Esophagus squamous epithelium (tissue), 5 donors: ENCODE measurements at regions not wholly inside any gene's neighbourhood (a gene's known extent, or its start where the extent isn't known, plus 50 kb on each side); places are given as distances from the start of the nearest gene placed in this dataset.

ENCODE experiments used
- DNase-seq: peaks from one replicate; lab custom pipeline; 2025; lab: John Stamatoyannopoulos, UW
- H3K27ac ChIP-seq, 4 donors: fragments of 200-600 bp; sonication (generic); one replicate each; pipeline ENCODE4 v1.5.1; 2016 to 2019; ENCODE audit warnings: mild to moderate bottlenecking in 1 of 4
- H3K27me3 ChIP-seq, 4 donors: fragments of 200-600 bp; sonication (generic); 1 replicate in 3 of 4; 2 replicates in 1 of 4; pipeline versions ENCODE4 v1.5.1 to v1.6.0; 2017 to 2021; ENCODE audit warnings: antibody characterized with exemption in 1 of 4
- H3K36me3 ChIP-seq, 3 donors: fragments of 200-600 bp; sonication (generic); one replicate each; pipeline ENCODE4 v1.5.1; 2016 to 2019
- H3K4me1 ChIP-seq, 3 donors: fragments of 200-600 bp; sonication (generic); one replicate each; pipeline ENCODE4 v1.5.1; 2017 to 2019
- H3K4me3 ChIP-seq, 4 donors: fragments of 200-600 bp; sonication (generic); 1 replicate in 3 of 4; 2 replicates in 1 of 4; pipeline ENCODE4 v1.5.1; 2016 to 2019; ENCODE audit warnings: mild to moderate bottlenecking in 2 of 4, moderate library complexity in 1 of 4
- H3K9me3 ChIP-seq, 3 donors: fragments of 200-600 bp; sonication (generic); one replicate each; pipeline ENCODE4 v1.5.1; 2016 to 2019
- CTCF ChIP-seq, 6 experiments: fragments of 450-650 bp in 4 of 6; fragments of 200-600 bp in 2 of 6; sonication (generic) in 2 of 6; IDR thresholded peaks; one replicate each; pipeline ENCODE4 v1.5.1; 2016 to 2019; ENCODE audit warnings: antibody characterized with exemption in 6 of 6, mild to moderate bottlenecking in 4 of 6, moderate library complexity in 4 of 6
- POLR2A ChIP-seq, 4 donors: fragments of 450-650 bp; IDR thresholded peaks; one replicate each; pipeline ENCODE4 v1.6.1; 2017; ENCODE audit warnings: antibody characterized with exemption in 4 of 4, mild to moderate bottlenecking in 4 of 4, moderate library complexity in 3 of 4
- WGBS, 2 donors: methylation state at CpG; one replicate each; pipeline ENCODE4 v1.1.5; 2018; 5-methylcytosine and 5-hydroxymethylcytosine counted together
- intact Hi-C: fragments of 100-400 bp; cut with DNase I; formaldehyde crosslinking; loops from one replicate; pipeline ENCODE4 v1.15.0; 2022
- donor health status: DM: yes; HTN: yes; CAD: no.

GRCh38 chr14:55891692-55892091 is 226.5 kb upstream of the PELI2 start:
- no peak overlapping the region for H3K4me3 ChIP-seq
- H3K36me3 ChIP-seq, result no peaks in the 10 kb centered on the region
- peaks cover 0 to 23% (median 4%) of the 10 kb centered on the region in 3 donors for H3K4me1 ChIP-seq
- no peak for TF ChIP-seq POLR2A (IDR thresholded peaks at IDR 0.05)
- no peak for TF ChIP-seq CTCF (IDR thresholded peaks at IDR 0.05)
- no peak overlapping the region for H3K27ac ChIP-seq
- intact Hi-C loops, result no loop called here
- 79 to 80% methylated on average over 6 of the region's 6 CpGs for WGBS, 2 donors
- no peaks in the 10 kb centered on the region for H3K27me3 ChIP-seq
- no peak for DNase-seq
- H3K9me3 ChIP-seq, result no peaks in the 10 kb centered on the region

DNA sequence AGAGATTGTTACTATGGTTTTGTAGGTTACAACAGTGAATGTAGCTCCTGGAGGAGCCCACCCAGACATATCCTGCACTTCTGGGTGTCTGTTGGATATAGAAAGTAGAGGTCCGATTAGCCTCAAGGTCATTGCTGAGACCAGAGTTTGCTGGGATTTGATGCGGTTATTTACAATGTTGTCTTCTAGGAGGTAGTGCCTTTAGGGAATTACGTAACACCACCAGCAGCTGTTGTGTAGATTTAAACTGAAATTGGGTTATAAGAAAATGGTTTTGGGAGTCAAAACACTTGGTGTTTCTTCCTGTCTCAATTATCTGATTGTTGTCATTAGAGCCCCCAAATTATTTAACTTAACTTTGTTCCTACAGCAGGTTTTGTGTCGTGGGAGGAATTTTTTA is 225.3 kb upstream of the PELI2 start:
- 69 to 70% methylated on average over 4 of the region's 4 CpGs for WGBS, 2 donors
- Histone ChIP-seq H3K4me3 (no peak overlapping the region), H3K27me3 (no peaks in the 10 kb centered on the region), H3K4me1 (peaks cover 0 to 18% (median 4%) of the 10 kb centered on the region in 3 donors), H3K36me3 (no peaks in the 10 kb centered on the region), H3K9me3 (no peaks in the 10 kb centered on the region), H3K27ac (no peak overlapping the region)
- TF ChIP-seq CTCF (IDR thresholded peaks at IDR 0.05), result no peak
- no peak for TF ChIP-seq POLR2A (IDR thresholded peaks at IDR 0.05)
- intact Hi-C loops, result no loop called here
- no peak for DNase-seq

- Histone ChIP-seq H3K4me3 (no peak overlapping the region), H3K4me1 (peaks cover 0 to 10% (median 0%) of the 10 kb centered on the region in 3 donors), H3K27ac (no peak overlapping the region), H3K36me3 (no peaks in the 10 kb centered on the region), H3K27me3 (no peaks in the 10 kb centered on the region), H3K9me3 (no peaks in the 10 kb centered on the region)
- intact Hi-C loops, result no loop called here
- TF ChIP-seq POLR2A (IDR thresholded peaks at IDR 0.05) (no peak), CTCF (IDR thresholded peaks at IDR 0.05) (no peak)
- DNase-seq, result no peak
- WGBS, 2 donors, result 28 to 44% methylated on average over 2 to 3 of the region's 5 CpGs
These were observed 224.5 kb upstream of the PELI2 start for GRCh38 chr14:55893705-55894104.

DNA sequence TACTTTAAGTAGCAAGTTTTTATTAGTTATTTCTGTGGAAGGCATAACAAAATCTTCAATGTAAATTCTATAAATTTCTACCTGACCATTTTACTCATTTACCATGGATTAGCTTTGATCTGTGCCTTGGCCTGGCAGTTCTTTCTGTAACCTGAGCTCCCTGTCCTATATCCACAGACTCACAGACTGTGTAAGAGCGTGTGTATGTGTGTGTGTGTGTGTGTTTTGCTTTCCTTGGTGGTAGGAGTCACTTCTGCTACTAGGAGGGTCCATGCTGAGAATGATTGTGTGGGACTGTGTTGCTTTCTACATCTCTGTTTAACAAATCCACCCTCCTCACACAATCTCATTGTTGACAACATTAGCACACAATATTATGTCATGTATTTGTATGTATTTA is 221.2 kb upstream of the PELI2 start:
- intact Hi-C loops, result no loop called here
- TF ChIP-seq CTCF (IDR thresholded peaks at IDR 0.05), result no peak
- TF ChIP-seq POLR2A (IDR thresholded peaks at IDR 0.05), result no peak

DNA sequence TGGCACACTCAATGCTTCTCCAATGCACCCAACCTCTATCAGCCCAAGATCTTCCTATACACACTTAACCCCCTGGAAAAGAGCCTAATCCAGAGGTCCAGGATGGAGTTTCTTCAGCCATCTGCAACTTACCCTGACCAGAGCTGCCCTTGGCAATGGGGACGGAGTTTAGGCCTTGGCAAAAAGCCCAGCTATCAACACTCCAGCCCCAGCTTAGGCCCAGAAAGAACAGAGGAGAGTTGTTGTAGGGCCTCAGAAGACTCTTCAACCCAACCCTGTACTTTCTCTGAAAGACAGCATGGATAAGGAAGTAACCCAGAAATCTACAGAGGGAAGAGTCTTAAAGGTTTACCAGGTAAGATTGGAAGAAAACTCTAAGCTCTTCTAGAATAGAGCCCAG is 219.3 kb upstream of the PELI2 start:
- WGBS, 2 donors, result 67 to 80% methylated on average over 1 of the region's 1 CpG
- TF ChIP-seq POLR2A (IDR thresholded peaks at IDR 0.05), result no peak
- TF ChIP-seq CTCF (IDR thresholded peaks at IDR 0.05), result no peak
- Histone ChIP-seq H3K9me3 (no peaks in the 10 kb centered on the region), H3K27ac (no peak overlapping the region), H3K4me3 (no peak overlapping the region), H3K4me1 (no peaks in the 10 kb centered on the region), H3K36me3 (no peaks in the 10 kb centered on the region), H3K27me3 (no peaks in the 10 kb centered on the region)
- DNase-seq, result no peak
- intact Hi-C loops, result no loop called here

More for the DNA sequence above, 221.2 kb upstream of the PELI2 start:
- DNase-seq, result no peak
- Histone ChIP-seq H3K27me3 (no peaks in the 10 kb centered on the region), H3K36me3 (no peaks in the 10 kb centered on the region), H3K4me3 (no peak overlapping the region), H3K27ac (no peak overlapping the region), H3K4me1 (no peaks in the 10 kb centered on the region), H3K9me3 (no peaks in the 10 kb centered on the region)
- 43 to 100% methylated on average over 1 of the region's 1 CpG for WGBS, 2 donors
